CD14-positive monocyte (primary cell): ENCODE measurements at regions not wholly inside any gene's neighbourhood (a gene's known extent, or its start where the extent isn't known, plus 50 kb on each side); places are given as distances from the start of the nearest gene placed in this dataset.

ENCODE experiments used
- DNase-seq, 3 donors: peaks; one replicate each; pipeline ENCODE4 v3.0.0-alpha.2; 2011 to 2022
- H2AFZ ChIP-seq: 2 replicates; pipeline ENCODE4 v1.6.0; 2012; ENCODE audit warnings: mild to moderate bottlenecking, low read depth, low read length, inconsistent platforms; ENCODE audit not compliant: insufficient read depth, poor library complexity, severe bottlenecking
- H3K27ac ChIP-seq, 2 donors: 1 replicate in 1 of 2; 2 replicates in 1 of 2; pipeline ENCODE4 v1.5.1; 2012 to 2013; ENCODE audit warnings: low read length in 2 of 2, control low read depth in 1 of 2, inconsistent platforms in 1 of 2, low read depth in 1 of 2, mild to moderate bottlenecking in 1 of 2
- H3K27me3 ChIP-seq, 2 donors: one replicate each; pipeline versions ENCODE4 v1.6.0 to v1.6.1; 2011 to 2013; ENCODE audit warnings: low read length in 2 of 2; ENCODE audit not compliant: control insufficient read depth in 2 of 2, insufficient read depth in 2 of 2
- H3K36me3 ChIP-seq, 2 donors: replicated peaks in 1 of 2; 1 replicate in 1 of 2; 2 replicates in 1 of 2; pipeline versions ENCODE4 v1.5.1 to v1.6.1; 2012 to 2013; ENCODE audit warnings: low read length in 2 of 2, control low read depth in 1 of 2, inconsistent platforms in 1 of 2, mild to moderate bottlenecking in 1 of 2; ENCODE audit not compliant: insufficient read depth in 2 of 2, control insufficient read depth in 1 of 2
- H3K4me1 ChIP-seq, 2 donors: 1 replicate in 1 of 2; 2 replicates in 1 of 2; pipeline versions ENCODE4 v1.5.1 to v1.6.1; 2012 to 2013; ENCODE audit warnings: low read length in 2 of 2, control low read depth in 1 of 2, inconsistent platforms in 1 of 2, mild to moderate bottlenecking in 1 of 2, moderate library complexity in 1 of 2; ENCODE audit not compliant: insufficient read depth in 2 of 2, control insufficient read depth in 1 of 2
- H3K4me2 ChIP-seq: replicated peaks from 2 replicates; pipeline ENCODE3; 2012; ENCODE audit warnings: low read length, moderate library complexity, mild to moderate bottlenecking; ENCODE audit not compliant: poor library complexity, severe bottlenecking; ENCODE audit errors: extremely low read depth
- H3K4me3 ChIP-seq, 3 experiments: fragments of 200-600 bp in 1 of 3; sonication (generic) in 1 of 3; replicated peaks in 1 of 3; 1 replicate in 2 of 3; 2 replicates in 1 of 3; pipeline ENCODE4 v1.5.1; 2011 to 2013; ENCODE audit warnings: low read length in 3 of 3, mild to moderate bottlenecking in 3 of 3, control low read depth in 2 of 3, low read depth in 2 of 3, inconsistent platforms in 1 of 3, moderate library complexity in 1 of 3
- H3K79me2 ChIP-seq: 2 replicates; pipeline ENCODE4 v1.6.0; 2012; ENCODE audit warnings: mild to moderate bottlenecking, control low read depth, inconsistent platforms, low read length, moderate library complexity; ENCODE audit not compliant: insufficient read depth
- H3K9ac ChIP-seq: 2 replicates; pipeline ENCODE4 v1.6.0; 2017; ENCODE audit warnings: low read length, mild to moderate bottlenecking; ENCODE audit not compliant: insufficient read depth, poor library complexity, severe bottlenecking
- H3K9me3 ChIP-seq, 2 donors: replicated peaks in 1 of 2; 1 replicate in 1 of 2; 2 replicates in 1 of 2; pipeline versions ENCODE4 v1.5.1 to v1.6.1; 2012 to 2013; ENCODE audit warnings: low read length in 2 of 2, control low read depth in 1 of 2; ENCODE audit not compliant: control insufficient read depth in 1 of 2, insufficient read depth in 1 of 2
- H4K20me1 ChIP-seq: 2 replicates; pipeline ENCODE4 v1.6.0; 2012; ENCODE audit warnings: mild to moderate bottlenecking, low read length, control low read depth, moderate library complexity; ENCODE audit not compliant: insufficient read depth
- H3K27ac Mint-ChIP-seq, 7 donors: one replicate each; pipeline ENCODE4 v1.8.0; 2020; ENCODE audit warnings: mild to moderate bottlenecking in 7 of 7, mixed read lengths in 7 of 7, moderate library complexity in 6 of 7, inconsistent platforms in 2 of 7
- H3K27me3 Mint-ChIP-seq, 3 donors: one replicate each; pipeline ENCODE4 v1.8.0; 2021 to 2022; ENCODE audit warnings: low read depth in 3 of 3, mild to moderate bottlenecking in 3 of 3, mixed read lengths in 3 of 3, moderate library complexity in 3 of 3, inconsistent platforms in 1 of 3
- H3K36me3 Mint-ChIP-seq, 2 donors: one replicate each; pipeline ENCODE4 v1.8.0; 2020; ENCODE audit warnings: mixed read lengths in 2 of 2, inconsistent platforms in 1 of 2, mild to moderate bottlenecking in 1 of 2
- H3K4me1 Mint-ChIP-seq: one replicate; pipeline ENCODE4 v1.8.0; 2020; ENCODE audit warnings: mild to moderate bottlenecking, mixed read lengths
- H3K4me3 Mint-ChIP-seq, 2 donors: one replicate each; pipeline ENCODE4 v1.8.0; 2020; ENCODE audit warnings: mild to moderate bottlenecking in 2 of 2, mixed read lengths in 2 of 2, moderate library complexity in 1 of 2
- H3K9me3 Mint-ChIP-seq, 7 donors: one replicate each; pipeline ENCODE4 v1.8.0; 2020 to 2022; ENCODE audit warnings: mixed read lengths in 7 of 7, mild to moderate bottlenecking in 6 of 7, moderate library complexity in 6 of 7, inconsistent platforms in 2 of 7
- WGBS: methylation state at CpG from one replicate; pipeline ENCODE4 v1.1.5; 2013; ENCODE audit warnings: missing lambda C conversion rate; ENCODE audit not compliant: insufficient coverage; 5-methylcytosine and 5-hydroxymethylcytosine counted together
- intact Hi-C, 2 donors: fragments of 100-400 bp; cut with micrococcal nuclease; formaldehyde crosslinking; loops; one replicate each; pipeline versions ENCODE4 v1.15.0 to v1.15.1; 2023
- TF ChIP-seq, protein P1 (sequence below): fragments of 200-600 bp; IDR thresholded peaks from one replicate; pipeline ENCODE4 v1.8.0; 2022; ENCODE audit warnings: antibody characterized with exemption, mild to moderate bottlenecking

DNA sequence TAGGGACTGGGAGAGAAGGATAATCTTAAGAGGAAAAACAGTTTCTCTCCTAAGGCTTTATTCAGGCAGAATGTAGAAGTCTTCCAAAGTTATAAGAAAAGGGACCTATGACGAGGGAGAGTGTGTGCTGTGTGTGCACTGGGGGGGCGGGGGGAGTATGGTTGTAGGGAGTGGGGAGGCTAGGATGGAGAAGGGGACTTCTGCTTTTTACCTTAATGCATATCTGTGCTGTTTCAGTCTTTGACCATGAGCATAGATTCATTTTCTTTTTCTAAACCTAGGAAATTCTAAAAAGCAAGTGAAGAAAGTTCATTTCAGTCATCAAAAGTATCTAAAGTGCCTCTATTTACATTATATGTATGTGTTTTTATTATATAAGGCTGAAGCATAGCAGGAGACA is 52.6 kb upstream of the RASA2 start:
- TF ChIP-seq, protein P1, sequence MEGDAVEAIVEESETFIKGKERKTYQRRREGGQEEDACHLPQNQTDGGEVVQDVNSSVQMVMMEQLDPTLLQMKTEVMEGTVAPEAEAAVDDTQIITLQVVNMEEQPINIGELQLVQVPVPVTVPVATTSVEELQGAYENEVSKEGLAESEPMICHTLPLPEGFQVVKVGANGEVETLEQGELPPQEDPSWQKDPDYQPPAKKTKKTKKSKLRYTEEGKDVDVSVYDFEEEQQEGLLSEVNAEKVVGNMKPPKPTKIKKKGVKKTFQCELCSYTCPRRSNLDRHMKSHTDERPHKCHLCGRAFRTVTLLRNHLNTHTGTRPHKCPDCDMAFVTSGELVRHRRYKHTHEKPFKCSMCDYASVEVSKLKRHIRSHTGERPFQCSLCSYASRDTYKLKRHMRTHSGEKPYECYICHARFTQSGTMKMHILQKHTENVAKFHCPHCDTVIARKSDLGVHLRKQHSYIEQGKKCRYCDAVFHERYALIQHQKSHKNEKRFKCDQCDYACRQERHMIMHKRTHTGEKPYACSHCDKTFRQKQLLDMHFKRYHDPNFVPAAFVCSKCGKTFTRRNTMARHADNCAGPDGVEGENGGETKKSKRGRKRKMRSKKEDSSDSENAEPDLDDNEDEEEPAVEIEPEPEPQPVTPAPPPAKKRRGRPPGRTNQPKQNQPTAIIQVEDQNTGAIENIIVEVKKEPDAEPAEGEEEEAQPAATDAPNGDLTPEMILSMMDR = no peak
- H3K79me2 ChIP-seq = no peaks in the 10 kb centered on the region
- Mint-ChIP-seq H3K36me3 (peaks cover 22 to 40% of the 10 kb centered on the region in 2 donors), H3K27ac (no peak overlapping the region), H3K27me3 (peaks cover 0 to 2% (median 2%) of the 10 kb centered on the region in 3 donors), H3K4me1 (peaks cover 7% of the 10 kb centered on the region), H3K4me3 (no peak overlapping the region), H3K9me3 (peaks cover 0 to 2% (median 0%) of the 10 kb centered on the region in 7 donors)
- H2AFZ ChIP-seq = no peak overlapping the region
- H3K4me3 ChIP-seq = no peak overlapping the region
- no peak overlapping the region for H3K4me2 ChIP-seq
- no peaks in the 10 kb centered on the region for H3K4me1 ChIP-seq
- no peaks in the 10 kb centered on the region for H4K20me1 ChIP-seq
- no peaks in the 10 kb centered on the region for H3K27me3 ChIP-seq
- DNase-seq = no peak
- peaks cover 0 to 6% of the 10 kb centered on the region in 2 donors for H3K36me3 ChIP-seq
- no peak overlapping the region for H3K27ac ChIP-seq
- H3K9ac ChIP-seq = no peak overlapping the region
- no peaks in the 10 kb centered on the region for H3K9me3 ChIP-seq
- 33% methylated on average over 1 of the region's 2 CpGs for WGBS
- intact Hi-C loops = no loop called here

DNA sequence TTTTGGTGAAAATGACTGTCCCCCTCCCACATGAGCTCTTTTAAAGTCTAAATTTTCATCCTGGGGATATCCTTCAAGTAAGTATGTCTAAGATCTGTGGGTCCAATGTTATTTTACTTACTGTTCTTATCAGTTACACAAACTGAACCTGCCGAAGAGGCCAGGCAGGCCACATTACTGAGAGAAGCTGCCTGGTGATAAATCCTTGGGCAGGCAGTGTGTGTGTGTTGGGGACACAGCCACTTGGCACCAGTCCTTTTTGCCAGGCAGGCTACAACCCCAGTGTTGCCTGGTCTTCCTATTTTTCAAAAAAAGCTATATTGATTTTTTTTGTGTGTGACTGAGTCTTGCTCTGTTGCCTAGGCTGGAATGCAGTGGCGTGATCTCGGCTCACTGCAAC is 50.6 kb upstream of the RASA2 start:
- H2AFZ ChIP-seq = no peak overlapping the region
- H3K27me3 ChIP-seq = no peaks in the 10 kb centered on the region
- Mint-ChIP-seq H3K9me3 (peaks cover 0 to 2% (median 0%) of the 10 kb centered on the region in 7 donors), H3K4me1 (peaks cover 9% of the 10 kb centered on the region), H3K27ac (no peak overlapping the region), H3K4me3 (no peak overlapping the region), H3K36me3 (peaks cover 17 to 27% of the 10 kb centered on the region in 2 donors), H3K27me3 (peaks cover 0 to 2% (median 2%) of the 10 kb centered on the region in 3 donors)
- 100% methylated on average over 1 of the region's 3 CpGs for WGBS
- H3K4me2 ChIP-seq = no peak overlapping the region
- H3K36me3 ChIP-seq = no peaks in the 10 kb centered on the region
- intact Hi-C loops = no loop called here
- H3K4me3 ChIP-seq = no peak overlapping the region
- H3K79me2 ChIP-seq = no peaks in the 10 kb centered on the region
- no peak overlapping the region for H3K27ac ChIP-seq
- DNase-seq = no peak
- H3K9me3 ChIP-seq = no peaks in the 10 kb centered on the region
- TF ChIP-seq, protein P1 = no peak
- no peaks in the 10 kb centered on the region for H4K20me1 ChIP-seq
- H3K9ac ChIP-seq = no peak overlapping the region
- H3K4me1 ChIP-seq = peaks cover 0 to 2% of the 10 kb centered on the region in 2 donors
